HepG2 (cell line): ENCODE measurements at regions not wholly inside any gene's neighbourhood (a gene's known extent, or its start where the extent isn't known, plus 50 kb on each side); places are given as distances from the start of the nearest gene placed in this dataset.
A peak's percentile ranks its signal among the peaks of the same experiment; 100 is the strongest.

Experiments used
- TEAD3 ChIP-seq: optimal IDR thresholded peaks from 2 replicates; pipeline ENCODE3; 2016; ENCODE audit warnings: borderline replicate concordance
- ZNF232 ChIP-seq: sonication (generic); formaldehyde crosslinking; IDR thresholded peaks from 2 replicates; pipeline ENCODE4 v1.4.0; 2020; ENCODE audit warnings: missing genetic modification reagents, borderline replicate concordance
- ZNF7 ChIP-seq: IDR thresholded peaks from 2 replicates; pipeline ENCODE4 v1.6.1; 2016; ENCODE audit warnings: missing biosample characterization, missing genetic modification reagents
- TF ChIP-seq, protein P1 (sequence below): IDR thresholded peaks from 2 replicates; pipeline ENCODE4 v1.6.1; 2016
- TF ChIP-seq, protein P2 (sequence below): sonication (generic); formaldehyde crosslinking; conservative IDR thresholded peaks from 2 replicates; pipeline ENCODE4 v1.4.0; 2020; ENCODE audit warnings: mild to moderate bottlenecking, missing genetic modification reagents, moderate library complexity
- TF ChIP-seq, protein P3 (sequence below): sonication (generic); formaldehyde crosslinking; IDR thresholded peaks from 2 replicates; pipeline ENCODE4 v1.8.1; 2023; ENCODE audit warnings: missing genetic modification reagents, inconsistent platforms, borderline replicate concordance
- TF ChIP-seq, protein P4 (sequence below): sonication (generic); formaldehyde crosslinking; IDR thresholded peaks from 2 replicates; pipeline ENCODE4 v1.4.0; 2020; ENCODE audit warnings: low read depth, missing genetic modification reagents

DNA sequence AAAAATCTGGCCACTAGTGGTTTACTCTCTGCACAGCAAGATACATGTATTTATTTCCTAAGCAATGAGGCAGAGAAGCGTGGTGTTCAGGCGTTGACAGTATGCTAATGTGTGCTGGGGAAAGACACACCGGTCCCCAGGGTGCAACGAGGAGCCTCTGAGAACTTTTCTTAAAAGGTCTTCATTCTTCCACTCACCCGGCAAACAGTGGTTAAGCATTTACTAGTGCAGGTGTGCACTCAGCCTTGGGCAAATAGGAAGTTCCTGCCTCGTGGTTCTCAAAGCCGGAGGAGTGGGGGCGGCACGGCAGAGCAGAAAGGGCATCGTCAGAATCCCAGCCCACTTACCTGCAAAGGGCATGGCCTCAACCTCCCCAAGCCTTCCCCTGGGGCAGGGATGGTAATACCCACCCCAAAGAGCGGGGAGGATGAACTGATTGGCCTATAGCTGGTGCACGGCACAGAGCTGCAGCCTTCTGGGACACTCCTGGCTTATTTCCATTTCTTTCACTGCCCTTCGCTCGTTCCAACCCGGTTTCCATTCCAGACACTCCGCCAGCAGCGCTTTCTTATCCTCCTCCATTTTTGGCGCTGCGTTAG, 184.3 kb upstream of the CTBP2 start (continued):
- TF ChIP-seq, protein P1, sequence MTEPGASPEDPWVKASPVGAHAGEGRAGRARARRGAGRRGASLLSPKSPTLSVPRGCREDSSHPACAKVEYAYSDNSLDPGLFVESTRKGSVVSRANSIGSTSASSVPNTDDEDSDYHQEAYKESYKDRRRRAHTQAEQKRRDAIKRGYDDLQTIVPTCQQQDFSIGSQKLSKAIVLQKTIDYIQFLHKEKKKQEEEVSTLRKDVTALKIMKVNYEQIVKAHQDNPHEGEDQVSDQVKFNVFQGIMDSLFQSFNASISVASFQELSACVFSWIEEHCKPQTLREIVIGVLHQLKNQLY (CRISPR knock-in tag): no peak
- no peak for TF ChIP-seq ZNF232 (CRISPR knock-in tag)
- TF ChIP-seq TEAD3 (CRISPR knock-in tag): no peak
- TF ChIP-seq, protein P2, sequence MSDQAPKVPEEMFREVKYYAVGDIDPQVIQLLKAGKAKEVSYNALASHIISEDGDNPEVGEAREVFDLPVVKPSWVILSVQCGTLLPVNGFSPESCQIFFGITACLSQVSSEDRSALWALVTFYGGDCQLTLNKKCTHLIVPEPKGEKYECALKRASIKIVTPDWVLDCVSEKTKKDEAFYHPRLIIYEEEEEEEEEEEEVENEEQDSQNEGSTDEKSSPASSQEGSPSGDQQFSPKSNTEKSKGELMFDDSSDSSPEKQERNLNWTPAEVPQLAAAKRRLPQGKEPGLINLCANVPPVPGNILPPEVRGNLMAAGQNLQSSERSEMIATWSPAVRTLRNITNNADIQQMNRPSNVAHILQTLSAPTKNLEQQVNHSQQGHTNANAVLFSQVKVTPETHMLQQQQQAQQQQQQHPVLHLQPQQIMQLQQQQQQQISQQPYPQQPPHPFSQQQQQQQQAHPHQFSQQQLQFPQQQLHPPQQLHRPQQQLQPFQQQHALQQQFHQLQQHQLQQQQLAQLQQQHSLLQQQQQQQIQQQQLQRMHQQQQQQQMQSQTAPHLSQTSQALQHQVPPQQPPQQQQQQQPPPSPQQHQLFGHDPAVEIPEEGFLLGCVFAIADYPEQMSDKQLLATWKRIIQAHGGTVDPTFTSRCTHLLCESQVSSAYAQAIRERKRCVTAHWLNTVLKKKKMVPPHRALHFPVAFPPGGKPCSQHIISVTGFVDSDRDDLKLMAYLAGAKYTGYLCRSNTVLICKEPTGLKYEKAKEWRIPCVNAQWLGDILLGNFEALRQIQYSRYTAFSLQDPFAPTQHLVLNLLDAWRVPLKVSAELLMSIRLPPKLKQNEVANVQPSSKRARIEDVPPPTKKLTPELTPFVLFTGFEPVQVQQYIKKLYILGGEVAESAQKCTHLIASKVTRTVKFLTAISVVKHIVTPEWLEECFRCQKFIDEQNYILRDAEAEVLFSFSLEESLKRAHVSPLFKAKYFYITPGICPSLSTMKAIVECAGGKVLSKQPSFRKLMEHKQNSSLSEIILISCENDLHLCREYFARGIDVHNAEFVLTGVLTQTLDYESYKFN (CRISPR knock-in tag): no peak
- peak; percentile 83 for TF ChIP-seq ZNF7
- TF ChIP-seq, protein P3, sequence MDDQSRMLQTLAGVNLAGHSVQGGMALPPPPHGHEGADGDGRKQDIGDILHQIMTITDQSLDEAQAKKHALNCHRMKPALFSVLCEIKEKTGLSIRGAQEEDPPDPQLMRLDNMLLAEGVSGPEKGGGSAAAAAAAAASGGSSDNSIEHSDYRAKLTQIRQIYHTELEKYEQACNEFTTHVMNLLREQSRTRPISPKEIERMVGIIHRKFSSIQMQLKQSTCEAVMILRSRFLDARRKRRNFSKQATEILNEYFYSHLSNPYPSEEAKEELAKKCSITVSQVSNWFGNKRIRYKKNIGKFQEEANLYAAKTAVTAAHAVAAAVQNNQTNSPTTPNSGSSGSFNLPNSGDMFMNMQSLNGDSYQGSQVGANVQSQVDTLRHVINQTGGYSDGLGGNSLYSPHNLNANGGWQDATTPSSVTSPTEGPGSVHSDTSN: no peak
- TF ChIP-seq, protein P4, sequence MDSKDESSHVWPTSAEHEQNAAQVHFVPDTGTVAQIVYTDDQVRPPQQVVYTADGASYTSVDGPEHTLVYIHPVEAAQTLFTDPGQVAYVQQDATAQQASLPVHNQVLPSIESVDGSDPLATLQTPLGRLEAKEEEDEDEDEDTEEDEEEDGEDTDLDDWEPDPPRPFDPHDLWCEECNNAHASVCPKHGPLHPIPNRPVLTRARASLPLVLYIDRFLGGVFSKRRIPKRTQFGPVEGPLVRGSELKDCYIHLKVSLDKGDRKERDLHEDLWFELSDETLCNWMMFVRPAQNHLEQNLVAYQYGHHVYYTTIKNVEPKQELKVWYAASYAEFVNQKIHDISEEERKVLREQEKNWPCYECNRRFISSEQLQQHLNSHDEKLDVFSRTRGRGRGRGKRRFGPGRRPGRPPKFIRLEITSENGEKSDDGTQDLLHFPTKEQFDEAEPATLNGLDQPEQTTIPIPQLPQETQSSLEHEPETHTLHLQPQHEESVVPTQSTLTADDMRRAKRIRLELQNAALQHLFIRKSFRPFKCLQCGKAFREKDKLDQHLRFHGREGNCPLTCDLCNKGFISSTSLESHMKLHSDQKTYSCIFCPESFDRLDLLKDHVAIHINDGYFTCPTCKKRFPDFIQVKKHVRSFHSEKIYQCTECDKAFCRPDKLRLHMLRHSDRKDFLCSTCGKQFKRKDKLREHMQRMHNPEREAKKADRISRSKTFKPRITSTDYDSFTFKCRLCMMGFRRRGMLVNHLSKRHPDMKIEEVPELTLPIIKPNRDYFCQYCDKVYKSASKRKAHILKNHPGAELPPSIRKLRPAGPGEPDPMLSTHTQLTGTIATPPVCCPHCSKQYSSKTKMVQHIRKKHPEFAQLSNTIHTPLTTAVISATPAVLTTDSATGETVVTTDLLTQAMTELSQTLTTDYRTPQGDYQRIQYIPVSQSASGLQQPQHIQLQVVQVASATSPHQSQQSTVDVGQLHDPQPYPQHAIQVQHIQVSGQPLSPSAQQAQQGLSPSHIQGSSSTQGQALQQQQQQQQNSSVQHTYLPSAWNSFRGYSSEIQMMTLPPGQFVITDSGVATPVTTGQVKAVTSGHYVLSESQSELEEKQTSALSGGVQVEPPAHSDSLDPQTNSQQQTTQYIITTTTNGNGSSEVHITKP (CRISPR knock-in tag): no peak
- TF ChIP-seq, all 625 proteins: peak for 2
